Testis (tissue), 2 donors: ENCODE measurements at regions not wholly inside any gene's neighbourhood (a gene's known extent, or its start where the extent isn't known, plus 50 kb on each side); places are given as distances from the start of the nearest gene placed in this dataset.

Experiments used
- DNase-seq: peaks from one replicate; pipeline ENCODE4 v3.0.0-alpha.2; 2019
- H3K27ac ChIP-seq, 2 donors: fragments of 200-600 bp; sonication (generic); one replicate each; pipeline ENCODE4 v1.5.1; 2019
- H3K27me3 ChIP-seq: fragments of 200-600 bp; sonication (generic); one replicate; pipeline ENCODE4 v1.5.1; 2019
- H3K36me3 ChIP-seq: fragments of 200-600 bp; sonication (generic); one replicate; pipeline ENCODE4 v1.5.1; 2017; ENCODE audit warnings: low read depth; ENCODE audit errors: missing control alignments
- H3K4me1 ChIP-seq: fragments of 200-600 bp; sonication (generic); one replicate; pipeline ENCODE4 v1.5.1; 2019
- H3K4me3 ChIP-seq, 2 donors: fragments of 200-600 bp; sonication (generic); one replicate each; pipeline ENCODE4 v1.5.1; 2017 to 2019
- H3K9me3 ChIP-seq: fragments of 200-600 bp; sonication (generic); one replicate; pipeline ENCODE4 v1.5.1; 2017
- CTCF ChIP-seq, 3 experiments: fragments of 450-650 bp in 2 of 3; fragments of 200-600 bp in 1 of 3; sonication (generic) in 1 of 3; IDR thresholded peaks; one replicate each; pipeline ENCODE4 v1.5.1; 2016 to 2019; ENCODE audit warnings: antibody characterized with exemption in 3 of 3, mild to moderate bottlenecking in 2 of 3, moderate library complexity in 1 of 3
- POLR2A ChIP-seq: fragments of 450-650 bp; IDR thresholded peaks from one replicate; pipeline ENCODE4 v1.6.1; 2017; ENCODE audit warnings: antibody characterized with exemption, mild to moderate bottlenecking, moderate library complexity
- WGBS, 2 donors: methylation state at CpG; one replicate each; pipeline ENCODE4 v1.1.5; 2018; 5-methylcytosine and 5-hydroxymethylcytosine counted together
- intact Hi-C: fragments of 100-400 bp; cut with DNase I; formaldehyde crosslinking; loops from one replicate; pipeline ENCODE4 v1.15.1; 2023; ENCODE audit warnings: low total_unique reads

DNA sequence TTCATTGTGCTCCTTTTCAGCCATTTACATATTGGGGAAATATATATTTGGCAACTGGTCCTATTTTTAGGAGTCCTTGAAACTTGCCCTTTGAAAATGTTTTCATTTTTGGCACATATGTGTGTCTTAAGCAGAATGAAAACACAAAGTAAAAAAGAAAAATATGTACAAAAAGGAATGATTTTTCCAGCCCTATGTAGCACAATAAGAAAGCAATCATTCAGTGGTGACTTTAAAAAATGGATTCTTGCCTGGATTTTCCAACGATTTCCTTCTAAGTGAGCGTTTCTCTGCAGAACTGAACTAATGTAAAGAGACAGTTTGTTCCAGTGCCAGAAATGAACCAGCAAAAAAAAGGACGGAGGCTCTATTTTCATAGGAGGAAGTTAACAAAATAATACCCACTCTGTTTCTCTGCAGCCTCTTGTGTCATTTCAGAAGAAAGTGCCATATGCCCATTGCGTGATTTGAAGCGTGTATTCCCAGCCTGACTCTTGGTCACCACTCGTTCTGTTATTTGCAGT is 340.1 kb downstream of the SETD4 start:
- TF ChIP-seq CTCF (IDR thresholded peaks at IDR 0.05), result no peak
- no peak for TF ChIP-seq POLR2A
- DNase-seq, result no peak

DNA sequence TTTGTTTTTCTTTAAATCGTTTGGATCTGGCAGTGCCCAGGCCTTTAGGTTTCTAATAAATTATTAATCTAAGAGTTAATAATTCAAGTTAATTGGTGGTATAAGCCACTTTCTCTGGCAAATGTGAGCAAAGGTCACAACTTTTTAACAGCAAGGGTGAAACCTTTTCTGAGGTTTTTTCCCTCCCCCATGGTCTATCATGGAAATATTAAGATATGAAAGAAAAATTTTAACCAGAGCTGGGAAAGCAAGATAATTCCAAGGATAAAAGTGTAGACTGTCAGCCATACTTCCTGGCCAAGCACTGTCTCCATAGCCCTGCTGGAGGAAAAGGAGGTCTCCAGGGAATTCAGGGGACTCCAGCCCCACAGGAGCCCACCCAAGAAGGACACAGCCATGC is 341.2 kb downstream of the SETD4 start:
- peaks cover 8% of the 10 kb centered on the region for H3K4me1 ChIP-seq
- 18 to 42% methylated on average over 1 of the region's 1 CpG for WGBS, 2 donors
- H3K9me3 ChIP-seq, result no peaks in the 10 kb centered on the region
- no peak overlapping the region for H3K4me3 ChIP-seq
- H3K27ac ChIP-seq, result no peak overlapping the region
- DNase-seq, result no peak
- TF ChIP-seq CTCF (IDR thresholded peaks at IDR 0.05) (no peak), POLR2A (no peak)
- intact Hi-C loops, result no loop called here
- no peaks in the 10 kb centered on the region for H3K36me3 ChIP-seq
- H3K27me3 ChIP-seq, result no peaks in the 10 kb centered on the region

More for the DNA sequence above, 340.1 kb downstream of the SETD4 start:
- H3K27me3 ChIP-seq, result no peaks in the 10 kb centered on the region
- H3K27ac ChIP-seq, result no peak overlapping the region
- no peaks in the 10 kb centered on the region for H3K9me3 ChIP-seq
- intact Hi-C loops, result no loop called here
- H3K4me1 ChIP-seq, result peaks cover 8% of the 10 kb centered on the region
- H3K36me3 ChIP-seq, result no peaks in the 10 kb centered on the region
- H3K4me3 ChIP-seq, result no peak overlapping the region
- WGBS, 2 donors, result 49 to 56% methylated on average over 6 of the region's 6 CpGs

GRCh38 chr21:35716876-35717565 is 343.3 kb downstream of the SETD4 start:
- Histone ChIP-seq H3K27ac (no peak overlapping the region), H3K9me3 (no peaks in the 10 kb centered on the region), H3K4me1 (peaks cover 8% of the 10 kb centered on the region), H3K36me3 (no peaks in the 10 kb centered on the region), H3K27me3 (no peaks in the 10 kb centered on the region), H3K4me3 (no peak overlapping the region)
- intact Hi-C loops, result no loop called here
- no peak for DNase-seq
- 48 to 57% methylated on average over 2 of the region's 2 CpGs for WGBS, 2 donors
- TF ChIP-seq CTCF (IDR thresholded peaks at IDR 0.05) (no peak), POLR2A (no peak)

- TF ChIP-seq POLR2A, result no peak
- TF ChIP-seq CTCF (IDR thresholded peaks at IDR 0.05), result no peak
- Histone ChIP-seq H3K36me3 (no peaks in the 10 kb centered on the region), H3K27ac (no peak overlapping the region), H3K4me3 (no peak overlapping the region), H3K27me3 (no peaks in the 10 kb centered on the region), H3K4me1 (peaks cover under 1% of the 10 kb centered on the region), H3K9me3 (no peaks in the 10 kb centered on the region)
- WGBS, 2 donors, result 94% methylated on average over 2 of the region's 2 CpGs
- intact Hi-C loops, result no loop called here
- DNase-seq, result no peak
Measured at GRCh38 chr21:35713914-35714313, 346.4 kb downstream of the SETD4 start.

GRCh38 chr21:35711661-35712060 is 348.7 kb downstream of the SETD4 start:
- H3K27ac ChIP-seq, result no peak overlapping the region
- H3K9me3 ChIP-seq, result no peaks in the 10 kb centered on the region
- no peaks in the 10 kb centered on the region for H3K27me3 ChIP-seq
- TF ChIP-seq CTCF (IDR thresholded peaks at IDR 0.05), result no peak
- TF ChIP-seq POLR2A, result no peak
- no peaks in the 10 kb centered on the region for H3K4me1 ChIP-seq
- no peaks in the 10 kb centered on the region for H3K36me3 ChIP-seq
- 79 to 96% methylated on average over 2 of the region's 2 CpGs for WGBS, 2 donors
- H3K4me3 ChIP-seq, result no peak overlapping the region
- intact Hi-C loops, result no loop called here
- no peak for DNase-seq
